H1 (cell line): ENCODE measurements at regions not wholly inside any gene's neighbourhood (a gene's known extent, or its start where the extent isn't known, plus 50 kb on each side); places are given as distances from the start of the nearest gene placed in this dataset.
A peak's percentile ranks its signal among the peaks of the same experiment; 100 is the strongest.

ENCODE experiments used
- CTCF ChIA-PET: fragments of 300-600 bp; sonication (Branson Sonifier 250); formaldehyde crosslinking; loops from one replicate; lab custom pipeline; 2021; ENCODE audit not compliant: partially characterized antibody; lab: Charles Lee
- POLR2A ChIA-PET: fragments of 300-600 bp; sonication (Branson Sonifier 250); formaldehyde crosslinking; loops from one replicate; lab custom pipeline; 2021; ENCODE audit warnings: inconsistent platforms; ENCODE audit not compliant: partially characterized antibody; lab: Charles Lee
- DNase-seq, 2 experiments: peaks; one replicate each; pipeline versions ENCODE4 v3.0.0 to v3.0.0-alpha.2; 2010 to 2022; ENCODE audit warnings: low spot score in 2 of 2, low read depth in 1 of 2, mixed read lengths in 1 of 2
- FAIRE-seq: peaks from 2 replicates; lab custom pipeline; 2011; peaks lifted over from hg19 to GRCh38; lab: Jason Lieb, UNC
- H2AFZ ChIP-seq: 2 replicates; pipeline ENCODE4 v1.8.1; 2012; ENCODE audit warnings: low read length, inconsistent platforms
- H2AK5ac ChIP-seq: 2 replicates; pipeline ENCODE4 v1.6.1; 2013; ENCODE audit warnings: low read depth, low read length
- H2BK120ac ChIP-seq: replicated peaks from 2 replicates; pipeline ENCODE3; 2013; ENCODE audit warnings: low read depth, low read length, inconsistent platforms
- H2BK12ac ChIP-seq: 2 replicates; pipeline ENCODE4 v1.6.1; 2013; ENCODE audit warnings: low read depth, low read length
- H2BK15ac ChIP-seq: 2 replicates; pipeline ENCODE4 v1.6.1; 2013; ENCODE audit warnings: low read length
- H2BK20ac ChIP-seq: 2 replicates; pipeline ENCODE4 v1.6.1; 2013; ENCODE audit warnings: low read length
- H2BK5ac ChIP-seq: 2 replicates; pipeline ENCODE4 v1.6.1; 2013; ENCODE audit warnings: low read depth, low read length
- H3K14ac ChIP-seq: 2 replicates; pipeline ENCODE4 v1.6.1; 2013; ENCODE audit warnings: inconsistent platforms; ENCODE audit not compliant: insufficient read length
- H3K18ac ChIP-seq: 2 replicates; pipeline ENCODE4 v1.6.1; 2013; ENCODE audit warnings: low read length; ENCODE audit errors: extremely low read depth
- H3K23ac ChIP-seq: 2 replicates; pipeline ENCODE4 v1.6.1; 2013; ENCODE audit warnings: inconsistent platforms; ENCODE audit not compliant: insufficient read length
- H3K23me2 ChIP-seq: 2 replicates; pipeline ENCODE4 v1.6.1; 2013; ENCODE audit warnings: low read depth, low read length
- H3K27ac ChIP-seq: 2 replicates; pipeline ENCODE4 v1.6.1; 2011; ENCODE audit warnings: low read depth, low read length, inconsistent platforms
- H3K27me3 ChIP-seq, 4 experiments: replicated peaks in 1 of 4; 1 replicate in 1 of 4; 2 replicates in 3 of 4; pipeline versions ENCODE4 v1.6.1 to v1.8.1; 2011 to 2013; ENCODE audit warnings: low read length in 3 of 4, mild to moderate bottlenecking in 3 of 4, inconsistent platforms in 2 of 4, mixed read lengths in 2 of 4, moderate library complexity in 1 of 4; ENCODE audit not compliant: control insufficient read depth in 3 of 4, insufficient read depth in 3 of 4; ENCODE audit errors: extremely low read depth in 1 of 4
- H3K36me3 ChIP-seq, 4 experiments: 2 replicates each; pipeline versions ENCODE4 v1.6.1 to v1.8.1; 2011 to 2013; ENCODE audit warnings: mild to moderate bottlenecking in 4 of 4, low read length in 3 of 4, moderate library complexity in 2 of 4, control low read depth in 1 of 4, inconsistent platforms in 1 of 4; ENCODE audit not compliant: insufficient read depth in 4 of 4, control insufficient read depth in 2 of 4
- H3K4ac ChIP-seq: replicated peaks from 2 replicates; pipeline ENCODE3; 2013; ENCODE audit warnings: low read length, low read depth, mixed read lengths, inconsistent platforms; ENCODE audit not compliant: insufficient read length
- H3K4me1 ChIP-seq, 4 experiments: replicated peaks in 1 of 4; 1 replicate in 1 of 4; 2 replicates in 3 of 4; pipeline versions ENCODE4 v1.6.1 to v1.8.1; 2011 to 2013; ENCODE audit warnings: low read length in 3 of 4, inconsistent platforms in 2 of 4, mixed read lengths in 1 of 4; ENCODE audit not compliant: insufficient read depth in 4 of 4, control insufficient read depth in 3 of 4
- H3K4me2 ChIP-seq, 2 experiments: 2 replicates each; pipeline versions ENCODE4 v1.6.1 to v1.8.1; 2011 to 2013; ENCODE audit warnings: low read depth in 2 of 2, low read length in 2 of 2, control low read depth in 1 of 2, inconsistent platforms in 1 of 2, mild to moderate bottlenecking in 1 of 2; ENCODE audit not compliant: insufficient read depth in 1 of 2
- H3K4me3 ChIP-seq, 4 experiments: fragments of 200-600, 300-600 bp in 1 of 4; sonication (generic), shearing (Covaris generic), sonication (Bioruptor Twin) in 1 of 4; 2 replicates each; pipeline versions ENCODE4 v1.5.1 to v1.8.1; 2011 to 2016; ENCODE audit warnings: low read length in 4 of 4, low read depth in 3 of 4, control low read depth in 2 of 4, inconsistent platforms in 2 of 4, mild to moderate bottlenecking in 2 of 4, mixed read lengths in 1 of 4, moderate library complexity in 1 of 4; ENCODE audit not compliant: insufficient read depth in 2 of 4; ENCODE audit errors: extremely low read depth in 1 of 4
- H3K56ac ChIP-seq: replicated peaks from 2 replicates; pipeline ENCODE3; 2013; ENCODE audit warnings: low read depth, mild to moderate bottlenecking, mixed read lengths, low read length, inconsistent platforms; ENCODE audit not compliant: insufficient read length
- H3K79me1 ChIP-seq: 2 replicates; pipeline ENCODE4 v1.6.1; 2013; ENCODE audit warnings: low read depth, low read length, control low read depth
- H3K79me2 ChIP-seq, 2 experiments: 2 replicates each; pipeline versions ENCODE4 v1.6.1 to v1.8.1; 2012 to 2013; ENCODE audit warnings: low read length in 2 of 2, mild to moderate bottlenecking in 2 of 2, inconsistent platforms in 1 of 2; ENCODE audit not compliant: insufficient read depth in 2 of 2, control insufficient read depth in 1 of 2
- H3K9ac ChIP-seq, 4 experiments: replicated peaks in 1 of 4; 1 replicate in 1 of 4; 2 replicates in 3 of 4; pipeline versions ENCODE4 v1.6.1 to v1.8.1; 2011 to 2013; ENCODE audit warnings: low read depth in 3 of 4, low read length in 3 of 4, control low read depth in 2 of 4, mild to moderate bottlenecking in 2 of 4, moderate library complexity in 2 of 4, inconsistent platforms in 1 of 4; ENCODE audit errors: extremely low read depth in 1 of 4
- H3K9me3 ChIP-seq, 2 experiments: 2 replicates each; pipeline versions ENCODE4 v1.6.1 to v1.8.1; 2012 to 2013; ENCODE audit warnings: mild to moderate bottlenecking in 2 of 2, moderate library complexity in 2 of 2, control low read depth in 1 of 2, inconsistent platforms in 1 of 2, low read depth in 1 of 2, low read length in 1 of 2, mixed read lengths in 1 of 2; ENCODE audit not compliant: insufficient read depth in 2 of 2
- H4K20me1 ChIP-seq, 2 experiments: replicated peaks in 1 of 2; 2 replicates each; pipeline versions ENCODE3 to v1.8.1; 2011 to 2013; ENCODE audit warnings: inconsistent platforms in 2 of 2, low read length in 2 of 2, mild to moderate bottlenecking in 1 of 2; ENCODE audit not compliant: insufficient read depth in 2 of 2, control insufficient read depth in 1 of 2
- H4K5ac ChIP-seq: 2 replicates; pipeline ENCODE4 v1.6.1; 2013; ENCODE audit warnings: low read length, low read depth, mixed read lengths, inconsistent platforms; ENCODE audit not compliant: insufficient read length
- H4K8ac ChIP-seq: 2 replicates; pipeline ENCODE4 v1.8.0; 2013; ENCODE audit warnings: mild to moderate bottlenecking, moderate library complexity, low read length, inconsistent platforms; ENCODE audit not compliant: insufficient read depth; ENCODE audit errors: extremely low read depth
- H4K91ac ChIP-seq: replicated peaks from 2 replicates; pipeline ENCODE3; 2013; ENCODE audit warnings: low read length, mixed read lengths, inconsistent platforms; ENCODE audit not compliant: insufficient read length
- ASH2L ChIP-seq: fragments of 200-600, 300-600 bp; sonication (generic); IDR thresholded peaks from one replicate; pipeline ENCODE4 v1.7.1; 2017; ENCODE audit warnings: low read length
- BRCA1 ChIP-seq: IDR thresholded peaks from 2 replicates; pipeline ENCODE4 v1.6.1; 2012; ENCODE audit warnings: low read depth, low read length, improper control_type of control experiment
- CBX5 ChIP-seq: fragments of 300-800, 300-1000 bp; sonication (generic); IDR thresholded peaks from 2 replicates; pipeline ENCODE4 v1.7.1; 2016; ENCODE audit warnings: antibody characterized with exemption, low read length, low read depth
- CTCF ChIP-seq, 3 experiments: IDR thresholded peaks; 1 replicate in 2 of 3; 2 replicates in 1 of 3; pipeline versions ENCODE4 v1.5.1 to v1.6.1; 2011; ENCODE audit warnings: low read length in 3 of 3, mild to moderate bottlenecking in 3 of 3, inconsistent platforms in 2 of 3, low read depth in 1 of 3, moderate library complexity in 1 of 3; ENCODE audit not compliant: insufficient read depth in 1 of 3; ENCODE audit errors: control extremely low read depth in 1 of 3
- HDAC6 ChIP-seq: IDR thresholded peaks from one replicate; pipeline ENCODE4 v1.7.1; 2012; ENCODE audit warnings: low read depth, mild to moderate bottlenecking, inconsistent platforms, low read length, moderate library complexity
- RNF2 ChIP-seq: fragments of 200-900, 300-1000 bp; sonication (generic); IDR thresholded peaks from 2 replicates; pipeline ENCODE4 v1.7.1; 2016; ENCODE audit warnings: borderline replicate concordance, low read depth, mild to moderate bottlenecking, antibody characterized with exemption, low read length; ENCODE audit not compliant: poor library complexity, severe bottlenecking; ENCODE audit errors: missing control alignments
- SRF ChIP-seq: IDR thresholded peaks from 2 replicates; pipeline ENCODE4 v1.6.1; 2011; ENCODE audit warnings: mild to moderate bottlenecking, low read depth, low read length, moderate library complexity
- WGBS, 2 experiments: shearing (Covaris generic) in 1 of 2; methylation state at CpG; one replicate each; pipeline versions ENCODE4 v1.1.6 to v1.1.7; 2013 to 2015; ENCODE audit warnings: low lambda C conversion rate in 2 of 2, mixed read lengths in 2 of 2, inconsistent platforms in 1 of 2, low coverage in 1 of 2, missing lambda C conversion rate in 1 of 2; ENCODE audit not compliant: insufficient replicate concordance in 2 of 2, insufficient coverage in 1 of 2, insufficient read length in 1 of 2; ENCODE audit errors: extremely low coverage in 1 of 2, missing lambda C conversion rate in 1 of 2; 5-methylcytosine and 5-hydroxymethylcytosine counted together
- TF ChIP-seq, protein P1 (sequence below): IDR thresholded peaks from 2 replicates; pipeline ENCODE4 v1.6.1; 2012; ENCODE audit warnings: low read length, inconsistent platforms

GRCh38 chr6:9236443-9236842, 801.1 kb upstream of the SLC35B3 start:
- Histone ChIP-seq H3K79me2 (no peaks in the 10 kb centered on the region), H3K79me1 (no peaks in the 10 kb centered on the region), H3K9ac (no peak overlapping the region), H4K91ac (no peak overlapping the region), H3K4ac (no peak overlapping the region)
- CTCF ChIA-PET, result interaction anchor here (1.5 kb wide), 1 partner anchor 14 kb away, joined by 5 read pairs; no protein-coding TSS in a partner anchor
- TF ChIP-seq SRF, result no peak
- no peak for TF ChIP-seq BRCA1
- no peak for TF ChIP-seq RNF2
- no peak for TF ChIP-seq ASH2L
- no peak for TF ChIP-seq HDAC6
- no peak for TF ChIP-seq CTCF (IDR thresholded peaks at IDR 0.05; ENCODE audit: control extremely low read depth in 1 of 3, insufficient read depth in 1 of 3, low read depth in 1 of 3, low read length in 3 of 3)
- TF ChIP-seq, protein P1, sequence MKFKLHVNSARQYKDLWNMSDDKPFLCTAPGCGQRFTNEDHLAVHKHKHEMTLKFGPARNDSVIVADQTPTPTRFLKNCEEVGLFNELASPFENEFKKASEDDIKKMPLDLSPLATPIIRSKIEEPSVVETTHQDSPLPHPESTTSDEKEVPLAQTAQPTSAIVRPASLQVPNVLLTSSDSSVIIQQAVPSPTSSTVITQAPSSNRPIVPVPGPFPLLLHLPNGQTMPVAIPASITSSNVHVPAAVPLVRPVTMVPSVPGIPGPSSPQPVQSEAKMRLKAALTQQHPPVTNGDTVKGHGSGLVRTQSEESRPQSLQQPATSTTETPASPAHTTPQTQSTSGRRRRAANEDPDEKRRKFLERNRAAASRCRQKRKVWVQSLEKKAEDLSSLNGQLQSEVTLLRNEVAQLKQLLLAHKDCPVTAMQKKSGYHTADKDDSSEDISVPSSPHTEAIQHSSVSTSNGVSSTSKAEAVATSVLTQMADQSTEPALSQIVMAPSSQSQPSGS, result no peak
- no peak for TF ChIP-seq CBX5
- TF ChIP-seq, all 59 proteins: peak for 0
- Histone ChIP-seq H3K9me3 (no peaks in the 10 kb centered on the region), H3K56ac (no peak overlapping the region), H2BK20ac (no peak overlapping the region), H2BK5ac (no peak overlapping the region), H2AK5ac (no peak overlapping the region), H3K4me1 (no peaks in the 10 kb centered on the region), H2BK120ac (no peak overlapping the region), H3K23me2 (no peaks in the 10 kb centered on the region; the same call in 1 of the 2 replicates), H4K5ac (no peak overlapping the region), H3K4me3 (no peak overlapping the region), H3K18ac (no peak overlapping the region), H2BK12ac (no peak overlapping the region), H3K14ac (no peak overlapping the region), H3K4me2 (no peak overlapping the region), H4K8ac (no peak overlapping the region), H3K27ac (no peak overlapping the region), H2BK15ac (no peak overlapping the region), H4K20me1 (no peaks in the 10 kb centered on the region), H3K36me3 (no peaks in the 10 kb centered on the region), H3K23ac (no peak overlapping the region), H2AFZ (peak overlapping the region; percentile 50; the same call in 1 of the 2 replicates), H3K27me3 (peaks cover 0 to 1% (median 0%) of the 10 kb centered on the region in 4 experiments; a peak in 1 of 7 replicates)
- POLR2A ChIA-PET, result no interaction called here
- WGBS, 2 experiments, result 85% methylated on average over 6 of the region's 6 CpGs; no CpG with 5 or more reads in 1 of the 2 experiments
- FAIRE-seq, result no peak
- no peak for DNase-seq
